HEK293 (cell line): ENCODE measurements at regions not wholly inside any gene's neighbourhood (a gene's known extent, or its start where the extent isn't known, plus 50 kb on each side); places are given as distances from the start of the nearest gene placed in this dataset.

Experiments
- KLF10 ChIP-seq: fragments of 450-650 bp; IDR thresholded peaks from 2 replicates; pipeline ENCODE4 v1.5.1; 2018; ENCODE audit warnings: missing biosample characterization, mild to moderate bottlenecking, missing genetic modification characterization
- SALL2 ChIP-seq: fragments of 450-650 bp; formaldehyde crosslinking; IDR thresholded peaks from 2 replicates; pipeline ENCODE4 v1.5.0; 2017; ENCODE audit warnings: missing biosample characterization, mild to moderate bottlenecking, missing genetic modification characterization, borderline replicate concordance
- YY1 ChIP-seq: fragments of 450-650 bp; formaldehyde crosslinking; IDR thresholded peaks from 2 replicates; pipeline ENCODE4 v1.5.1; 2018; ENCODE audit warnings: missing biosample characterization, missing genetic modification characterization
- ZBTB7A ChIP-seq: fragments of 450-650 bp; formaldehyde crosslinking; IDR thresholded peaks from 2 replicates; pipeline ENCODE4 v1.5.1; 2016; ENCODE audit warnings: low read depth, missing biosample characterization, missing genetic modification characterization
- TF ChIP-seq, protein P1 (sequence below): fragments of 450-650 bp; formaldehyde crosslinking; optimal IDR thresholded peaks from 2 replicates; pipeline ENCODE3; 2016; ENCODE audit warnings: missing biosample characterization, mild to moderate bottlenecking, missing genetic modification characterization
- TF ChIP-seq, protein P2 (sequence below): fragments of 450-650 bp; formaldehyde crosslinking; IDR thresholded peaks from 2 replicates; pipeline ENCODE4 v1.5.1; 2016; ENCODE audit warnings: missing biosample characterization, missing genetic modification characterization
- TF ChIP-seq, protein P3 (sequence below): fragments of 450-650 bp; formaldehyde crosslinking; IDR thresholded peaks from 2 replicates; pipeline ENCODE4 v1.5.1; 2016; ENCODE audit warnings: missing biosample characterization, missing genetic modification characterization
- TF ChIP-seq, protein P4 (sequence below): fragments of 450-650 bp; formaldehyde crosslinking; IDR thresholded peaks from 2 replicates; pipeline ENCODE4 v1.5.1; 2016; ENCODE audit warnings: missing biosample characterization, missing genetic modification characterization

DNA sequence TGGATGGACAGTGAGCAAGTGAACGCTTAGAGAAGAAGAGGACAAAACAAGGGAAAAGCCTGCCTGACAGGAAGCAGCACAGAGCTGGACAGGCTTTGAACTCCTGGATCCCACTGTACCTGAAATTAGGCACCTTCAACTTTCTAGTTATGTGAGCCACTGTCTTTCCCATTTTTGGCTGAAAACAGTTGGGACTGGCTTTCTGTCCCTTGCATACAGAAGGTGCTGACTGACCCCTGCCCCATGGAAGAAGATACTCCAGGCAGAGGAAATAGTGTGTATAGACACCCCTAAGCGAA, 122.8 kb downstream of the CEBPB start:
- TF ChIP-seq, protein P1, sequence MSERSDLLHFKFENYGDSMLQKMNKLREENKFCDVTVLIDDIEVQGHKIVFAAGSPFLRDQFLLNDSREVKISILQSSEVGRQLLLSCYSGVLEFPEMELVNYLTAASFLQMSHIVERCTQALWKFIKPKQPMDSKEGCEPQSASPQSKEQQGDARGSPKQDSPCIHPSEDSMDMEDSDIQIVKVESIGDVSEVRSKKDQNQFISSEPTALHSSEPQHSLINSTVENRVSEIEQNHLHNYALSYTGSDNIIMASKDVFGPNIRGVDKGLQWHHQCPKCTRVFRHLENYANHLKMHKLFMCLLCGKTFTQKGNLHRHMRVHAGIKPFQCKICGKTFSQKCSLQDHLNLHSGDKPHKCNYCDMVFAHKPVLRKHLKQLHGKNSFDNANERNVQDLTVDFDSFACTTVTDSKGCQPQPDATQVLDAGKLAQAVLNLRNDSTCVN (tag by site-specific recombination) = no peak
- no peak for TF ChIP-seq ZBTB7A (tag by site-specific recombination)
- TF ChIP-seq, protein P2, sequence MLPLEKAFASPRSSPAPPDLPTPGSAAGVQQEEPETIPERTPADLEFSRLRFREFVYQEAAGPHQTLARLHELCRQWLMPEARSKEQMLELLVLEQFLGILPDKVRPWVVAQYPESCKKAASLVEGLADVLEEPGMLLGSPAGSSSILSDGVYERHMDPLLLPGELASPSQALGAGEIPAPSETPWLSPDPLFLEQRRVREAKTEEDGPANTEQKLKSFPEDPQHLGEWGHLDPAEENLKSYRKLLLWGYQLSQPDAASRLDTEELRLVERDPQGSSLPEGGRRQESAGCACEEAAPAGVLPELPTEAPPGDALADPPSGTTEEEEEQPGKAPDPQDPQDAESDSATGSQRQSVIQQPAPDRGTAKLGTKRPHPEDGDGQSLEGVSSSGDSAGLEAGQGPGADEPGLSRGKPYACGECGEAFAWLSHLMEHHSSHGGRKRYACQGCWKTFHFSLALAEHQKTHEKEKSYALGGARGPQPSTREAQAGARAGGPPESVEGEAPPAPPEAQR (tag by site-specific recombination) = no peak
- TF ChIP-seq KLF10 (tag by site-specific recombination) = no peak
- TF ChIP-seq, protein P3, sequence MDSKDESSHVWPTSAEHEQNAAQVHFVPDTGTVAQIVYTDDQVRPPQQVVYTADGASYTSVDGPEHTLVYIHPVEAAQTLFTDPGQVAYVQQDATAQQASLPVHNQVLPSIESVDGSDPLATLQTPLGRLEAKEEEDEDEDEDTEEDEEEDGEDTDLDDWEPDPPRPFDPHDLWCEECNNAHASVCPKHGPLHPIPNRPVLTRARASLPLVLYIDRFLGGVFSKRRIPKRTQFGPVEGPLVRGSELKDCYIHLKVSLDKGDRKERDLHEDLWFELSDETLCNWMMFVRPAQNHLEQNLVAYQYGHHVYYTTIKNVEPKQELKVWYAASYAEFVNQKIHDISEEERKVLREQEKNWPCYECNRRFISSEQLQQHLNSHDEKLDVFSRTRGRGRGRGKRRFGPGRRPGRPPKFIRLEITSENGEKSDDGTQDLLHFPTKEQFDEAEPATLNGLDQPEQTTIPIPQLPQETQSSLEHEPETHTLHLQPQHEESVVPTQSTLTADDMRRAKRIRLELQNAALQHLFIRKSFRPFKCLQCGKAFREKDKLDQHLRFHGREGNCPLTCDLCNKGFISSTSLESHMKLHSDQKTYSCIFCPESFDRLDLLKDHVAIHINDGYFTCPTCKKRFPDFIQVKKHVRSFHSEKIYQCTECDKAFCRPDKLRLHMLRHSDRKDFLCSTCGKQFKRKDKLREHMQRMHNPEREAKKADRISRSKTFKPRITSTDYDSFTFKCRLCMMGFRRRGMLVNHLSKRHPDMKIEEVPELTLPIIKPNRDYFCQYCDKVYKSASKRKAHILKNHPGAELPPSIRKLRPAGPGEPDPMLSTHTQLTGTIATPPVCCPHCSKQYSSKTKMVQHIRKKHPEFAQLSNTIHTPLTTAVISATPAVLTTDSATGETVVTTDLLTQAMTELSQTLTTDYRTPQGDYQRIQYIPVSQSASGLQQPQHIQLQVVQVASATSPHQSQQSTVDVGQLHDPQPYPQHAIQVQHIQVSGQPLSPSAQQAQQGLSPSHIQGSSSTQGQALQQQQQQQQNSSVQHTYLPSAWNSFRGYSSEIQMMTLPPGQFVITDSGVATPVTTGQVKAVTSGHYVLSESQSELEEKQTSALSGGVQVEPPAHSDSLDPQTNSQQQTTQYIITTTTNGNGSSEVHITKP (tag by site-specific recombination) = no peak
- TF ChIP-seq SALL2 (tag by site-specific recombination) = no peak
- TF ChIP-seq, protein P4, sequence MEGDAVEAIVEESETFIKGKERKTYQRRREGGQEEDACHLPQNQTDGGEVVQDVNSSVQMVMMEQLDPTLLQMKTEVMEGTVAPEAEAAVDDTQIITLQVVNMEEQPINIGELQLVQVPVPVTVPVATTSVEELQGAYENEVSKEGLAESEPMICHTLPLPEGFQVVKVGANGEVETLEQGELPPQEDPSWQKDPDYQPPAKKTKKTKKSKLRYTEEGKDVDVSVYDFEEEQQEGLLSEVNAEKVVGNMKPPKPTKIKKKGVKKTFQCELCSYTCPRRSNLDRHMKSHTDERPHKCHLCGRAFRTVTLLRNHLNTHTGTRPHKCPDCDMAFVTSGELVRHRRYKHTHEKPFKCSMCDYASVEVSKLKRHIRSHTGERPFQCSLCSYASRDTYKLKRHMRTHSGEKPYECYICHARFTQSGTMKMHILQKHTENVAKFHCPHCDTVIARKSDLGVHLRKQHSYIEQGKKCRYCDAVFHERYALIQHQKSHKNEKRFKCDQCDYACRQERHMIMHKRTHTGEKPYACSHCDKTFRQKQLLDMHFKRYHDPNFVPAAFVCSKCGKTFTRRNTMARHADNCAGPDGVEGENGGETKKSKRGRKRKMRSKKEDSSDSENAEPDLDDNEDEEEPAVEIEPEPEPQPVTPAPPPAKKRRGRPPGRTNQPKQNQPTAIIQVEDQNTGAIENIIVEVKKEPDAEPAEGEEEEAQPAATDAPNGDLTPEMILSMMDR (tag by site-specific recombination) = no peak
- TF ChIP-seq YY1 (tag by site-specific recombination) = no peak
